Spinal cord (tissue), 9 donors: ENCODE measurements at regions not wholly inside any gene's neighbourhood (a gene's known extent, or its start where the extent isn't known, plus 50 kb on each side); places are given as distances from the start of the nearest gene placed in this dataset.

Source experiments
- DNase-seq, 6 donors: peaks; one replicate each; pipeline versions ENCODE4 v3.0.0 to v3.0.0-alpha.2; 2013 to 2015; ENCODE audit warnings: low spot score in 6 of 6, low read depth in 4 of 6
- H3K27ac ChIP-seq: one replicate; pipeline ENCODE4 v1.5.1; 2013; ENCODE audit warnings: low read depth, low read length, control low read depth
- H3K27me3 ChIP-seq: one replicate; pipeline ENCODE4 v1.6.1; 2013; ENCODE audit warnings: low read length; ENCODE audit not compliant: control insufficient read depth, insufficient read depth
- H3K36me3 ChIP-seq: one replicate; pipeline ENCODE4 v1.6.1; 2013; ENCODE audit warnings: low read length; ENCODE audit not compliant: control insufficient read depth, insufficient read depth
- H3K4me1 ChIP-seq: one replicate; pipeline ENCODE4 v1.6.1; 2013; ENCODE audit warnings: low read length; ENCODE audit not compliant: control insufficient read depth, insufficient read depth
- H3K4me3 ChIP-seq: one replicate; pipeline ENCODE4 v1.5.1; 2013; ENCODE audit warnings: low read depth, low read length, control low read depth
- H3K9me3 ChIP-seq: one replicate; pipeline ENCODE4 v1.6.1; 2013; ENCODE audit warnings: low read length; ENCODE audit not compliant: control insufficient read depth, insufficient read depth
- WGBS: methylation state at CpG from one replicate; pipeline ENCODE4 v1.1.5; 2013; ENCODE audit warnings: missing lambda C conversion rate; ENCODE audit not compliant: insufficient coverage; 5-methylcytosine and 5-hydroxymethylcytosine counted together
- donor health status: healthy.

- Histone ChIP-seq H3K4me1 (no peaks in the 10 kb centered on the region), H3K9me3 (no peaks in the 10 kb centered on the region), H3K36me3 (no peaks in the 10 kb centered on the region), H3K27me3 (no peaks in the 10 kb centered on the region), H3K4me3 (no peak overlapping the region), H3K27ac (no peak overlapping the region)
- DNase-seq, result peak in 3 of 6 donors; percentile 4 to 57 (median 33)
Measured at GRCh38 chr5:145554399-145554798, 280.7 kb downstream of the PRELID2 start.

DNA sequence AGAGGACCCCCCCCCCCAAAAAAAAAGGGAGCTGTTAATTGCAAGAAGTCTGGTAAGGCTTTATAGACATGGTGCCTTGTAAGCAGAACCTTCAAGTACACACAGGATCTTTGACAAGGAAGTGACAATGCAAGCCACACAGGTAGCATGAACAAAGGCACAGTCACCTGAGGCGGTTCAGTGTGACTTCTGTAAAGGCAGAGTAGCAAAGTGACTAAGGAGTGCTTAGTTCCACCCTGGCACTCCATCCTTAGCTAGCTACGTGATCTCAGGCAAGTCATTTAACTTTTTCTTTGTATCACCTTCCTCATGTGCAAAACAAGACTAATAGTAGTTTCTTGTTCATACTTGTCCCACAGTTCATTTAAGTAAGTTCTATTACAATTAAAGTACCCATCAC is 282.0 kb downstream of the PRELID2 start:
- Histone ChIP-seq H3K27me3 (no peaks in the 10 kb centered on the region), H3K36me3 (no peaks in the 10 kb centered on the region), H3K4me3 (no peak overlapping the region), H3K9me3 (no peaks in the 10 kb centered on the region), H3K4me1 (no peaks in the 10 kb centered on the region), H3K27ac (no peak overlapping the region)
- WGBS, result 100% methylated on average over 1 of the region's 2 CpGs
- DNase-seq, result no peak

DNA sequence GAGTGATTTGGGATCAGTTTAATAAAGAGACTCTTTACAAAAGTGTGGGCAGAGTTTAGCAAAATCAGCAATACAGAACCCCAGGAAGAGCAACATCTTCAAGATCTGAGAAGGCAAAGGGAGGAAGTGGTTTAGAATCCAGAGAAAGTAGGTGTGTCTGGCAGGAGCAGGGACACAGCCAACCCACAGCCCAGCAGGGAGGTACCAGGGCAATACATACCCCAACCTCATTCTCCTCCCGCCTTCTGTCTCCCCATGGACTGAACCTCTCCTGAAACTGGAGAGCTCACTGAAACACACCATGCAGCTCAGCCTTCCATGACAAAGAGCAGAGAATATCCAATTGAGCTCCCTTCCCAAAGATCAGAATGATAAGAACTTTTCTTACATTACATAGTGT is 283.4 kb downstream of the PRELID2 start:
- Histone ChIP-seq H3K27me3 (no peaks in the 10 kb centered on the region), H3K4me1 (no peaks in the 10 kb centered on the region), H3K4me3 (no peak overlapping the region), H3K9me3 (no peaks in the 10 kb centered on the region), H3K36me3 (no peaks in the 10 kb centered on the region), H3K27ac (no peak overlapping the region)
- DNase-seq, result no peak
- 100% methylated on average over 1 of the region's 1 CpG for WGBS

GRCh38 chr5:145548097-145548496 is 287.0 kb downstream of the PRELID2 start:
- Histone ChIP-seq H3K4me1 (no peaks in the 10 kb centered on the region), H3K9me3 (no peaks in the 10 kb centered on the region), H3K27ac (no peak overlapping the region), H3K27me3 (no peaks in the 10 kb centered on the region), H3K4me3 (no peak overlapping the region), H3K36me3 (no peaks in the 10 kb centered on the region)
- no peak for DNase-seq

DNA sequence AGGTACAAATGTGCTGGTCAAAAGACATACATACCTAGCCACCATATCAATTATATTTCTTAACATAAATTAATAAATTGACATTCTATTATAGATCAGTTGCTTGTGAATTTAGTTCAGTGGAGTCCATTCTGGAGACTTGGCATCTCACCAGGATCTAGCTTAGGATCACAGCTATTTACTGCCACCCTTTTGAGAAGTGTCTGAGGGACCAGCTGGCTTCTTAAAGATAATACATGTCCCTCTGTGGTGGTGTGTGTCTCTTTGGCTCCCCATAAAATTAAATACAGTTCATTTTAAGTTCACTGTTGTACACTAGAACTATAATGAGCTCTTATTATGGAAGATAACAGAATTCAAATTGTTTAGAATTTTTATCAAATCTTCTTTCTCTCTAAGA is 290.7 kb downstream of the PRELID2 start:
- Histone ChIP-seq H3K9me3 (no peaks in the 10 kb centered on the region), H3K36me3 (no peaks in the 10 kb centered on the region)
- no peak for DNase-seq

DNA sequence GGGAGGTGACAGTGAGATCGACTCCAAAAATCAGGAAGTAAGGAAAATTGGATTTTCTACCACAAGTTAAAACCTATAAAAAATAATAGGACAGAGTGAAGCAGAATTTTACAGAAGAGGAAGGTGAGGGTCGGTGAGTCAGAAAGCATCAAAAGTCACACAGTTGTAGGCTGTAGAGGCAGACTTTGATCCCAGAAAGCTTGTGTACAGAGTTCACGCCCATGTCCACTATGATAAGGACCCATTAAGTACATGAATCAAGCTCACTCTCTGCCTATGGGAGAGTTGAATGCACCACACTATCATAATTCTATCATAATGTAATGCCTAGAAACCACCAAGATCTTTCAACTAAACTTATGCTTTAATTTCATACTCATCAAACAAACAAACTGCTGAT is 291.2 kb downstream of the PRELID2 start:
- Histone ChIP-seq H3K4me1 (no peaks in the 10 kb centered on the region), H3K36me3 (no peaks in the 10 kb centered on the region), H3K4me3 (no peak overlapping the region), H3K27ac (no peak overlapping the region), H3K9me3 (no peaks in the 10 kb centered on the region), H3K27me3 (no peaks in the 10 kb centered on the region)
- DNase-seq, result no peak
- WGBS, result 100% methylated on average over 1 of the region's 3 CpGs

More for the DNA sequence above, 290.7 kb downstream of the PRELID2 start:
- no peaks in the 10 kb centered on the region for H3K27me3 ChIP-seq
- H3K4me3 ChIP-seq, result no peak overlapping the region
- H3K27ac ChIP-seq, result no peak overlapping the region
- no peaks in the 10 kb centered on the region for H3K4me1 ChIP-seq

DNA sequence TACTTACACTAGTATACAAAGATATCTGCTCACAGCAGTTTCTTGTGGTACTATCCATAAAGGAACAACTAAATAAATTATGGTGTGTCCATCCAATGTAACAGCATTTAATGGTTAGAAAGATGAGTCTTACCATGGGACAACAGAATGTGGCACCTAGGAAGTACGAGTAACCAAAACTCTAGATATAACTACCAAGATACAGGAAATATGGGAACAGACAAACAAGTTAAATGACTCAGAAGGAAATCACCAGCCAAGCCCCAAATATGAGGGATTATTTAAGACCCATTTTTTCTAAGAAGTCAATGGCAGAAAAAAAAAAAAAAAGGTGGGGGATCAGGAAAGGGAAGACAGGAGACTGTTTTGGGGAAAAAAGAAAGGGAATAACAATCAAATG is 294.8 kb downstream of the PRELID2 start:
- H3K36me3 ChIP-seq, result no peaks in the 10 kb centered on the region
- DNase-seq, result no peak
- no CpG with 5 or more reads among the region's 1 CpG for WGBS
- no peak overlapping the region for H3K27ac ChIP-seq
- no peaks in the 10 kb centered on the region for H3K4me1 ChIP-seq
- H3K27me3 ChIP-seq, result no peaks in the 10 kb centered on the region
- no peak overlapping the region for H3K4me3 ChIP-seq
- peaks cover 3% of the 10 kb centered on the region for H3K9me3 ChIP-seq

GRCh38 chr5:145539201-145539600 is 295.9 kb downstream of the PRELID2 start:
- Histone ChIP-seq H3K4me3 (no peak overlapping the region), H3K27ac (no peak overlapping the region), H3K9me3 (peaks cover 3% of the 10 kb centered on the region), H3K4me1 (no peaks in the 10 kb centered on the region), H3K27me3 (no peaks in the 10 kb centered on the region), H3K36me3 (no peaks in the 10 kb centered on the region)
- no CpG with 5 or more reads among the region's 2 CpGs for WGBS
- DNase-seq, result no peak

GRCh38 chr5:145536133-145536532 is 299.0 kb downstream of the PRELID2 start:
- peak in 1 of 6 donors; percentile 60 for DNase-seq
- Histone ChIP-seq H3K27ac (no peak overlapping the region), H3K9me3 (peaks cover 3% of the 10 kb centered on the region), H3K36me3 (no peaks in the 10 kb centered on the region), H3K4me3 (no peak overlapping the region), H3K4me1 (no peaks in the 10 kb centered on the region), H3K27me3 (no peaks in the 10 kb centered on the region)
- WGBS, result 82% methylated on average over 2 of the region's 4 CpGs

DNA sequence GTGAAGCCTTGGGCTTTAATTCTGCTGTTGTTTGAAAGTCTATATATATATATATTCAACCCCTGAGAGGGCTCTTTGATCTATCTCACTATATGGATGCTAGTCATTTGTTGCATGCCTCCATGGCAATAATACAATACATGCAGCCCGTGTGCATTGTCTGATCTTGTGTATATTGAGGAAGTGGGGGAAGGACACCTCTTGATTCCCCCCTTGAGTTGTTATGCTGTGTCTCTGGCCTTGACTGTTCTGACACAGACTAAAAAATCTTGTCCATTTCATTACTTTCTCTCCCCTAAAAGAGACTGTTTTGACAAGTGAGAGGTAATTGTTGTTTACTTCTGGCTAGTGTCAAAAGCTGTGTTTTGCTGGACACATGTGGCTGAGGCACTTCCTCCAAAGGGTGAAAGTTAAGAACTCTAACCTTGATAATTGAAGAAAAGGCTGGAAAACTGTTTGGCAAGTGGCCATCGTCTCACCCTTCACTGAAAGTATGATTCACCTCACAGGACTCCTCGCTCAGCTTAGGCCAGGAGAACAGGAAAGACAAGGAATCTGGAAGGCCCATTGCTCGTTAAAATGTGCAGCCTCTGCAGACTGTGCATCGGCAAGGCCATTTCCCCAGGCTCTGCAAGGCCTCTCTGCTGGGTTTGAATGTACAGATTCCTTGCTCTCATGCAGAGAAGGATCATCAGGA is 304.0 kb downstream of the PRELID2 start:
- WGBS, result 72% methylated on average over 4 of the region's 5 CpGs
- Histone ChIP-seq H3K27me3 (no peaks in the 10 kb centered on the region), H3K9me3 (no peaks in the 10 kb centered on the region), H3K36me3 (no peaks in the 10 kb centered on the region), H3K27ac (no peak overlapping the region), H3K4me3 (no peak overlapping the region), H3K4me1 (no peaks in the 10 kb centered on the region)
- DNase-seq, result no peak
